NCI-H510A (cell line): ENCODE measurements at regions not wholly inside any gene's neighbourhood (a gene's known extent, or its start where the extent isn't known, plus 50 kb on each side); places are given as distances from the start of the nearest gene placed in this dataset.

ENCODE experiments used
- DNase-seq: peaks from one replicate; lab custom pipeline; 2025; lab: John Stamatoyannopoulos, UW

DNA sequence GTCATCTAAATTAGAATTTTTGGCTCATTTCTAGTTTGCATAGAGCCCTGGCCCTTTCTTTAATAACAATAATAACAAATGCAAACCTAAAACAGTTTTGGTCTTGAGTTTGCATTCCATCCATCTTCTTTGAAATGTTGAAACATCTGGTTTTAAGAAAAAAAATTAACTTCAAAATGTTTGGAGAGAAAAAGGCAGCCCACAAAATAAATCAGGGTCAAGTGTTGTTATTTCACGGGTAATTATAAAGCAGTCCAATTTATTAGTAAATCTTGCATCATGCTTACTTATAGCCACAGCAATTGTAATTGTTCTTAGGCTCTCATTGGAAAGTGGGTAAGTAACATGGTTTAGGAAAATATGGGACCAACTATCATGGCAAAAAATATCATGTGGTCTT, 247.0 kb upstream of the MEF2C start:
- no peak for DNase-seq

GRCh38 chr5:89128906-89129625, 246.1 kb upstream of the MEF2C start:
- no peak for DNase-seq

DNA sequence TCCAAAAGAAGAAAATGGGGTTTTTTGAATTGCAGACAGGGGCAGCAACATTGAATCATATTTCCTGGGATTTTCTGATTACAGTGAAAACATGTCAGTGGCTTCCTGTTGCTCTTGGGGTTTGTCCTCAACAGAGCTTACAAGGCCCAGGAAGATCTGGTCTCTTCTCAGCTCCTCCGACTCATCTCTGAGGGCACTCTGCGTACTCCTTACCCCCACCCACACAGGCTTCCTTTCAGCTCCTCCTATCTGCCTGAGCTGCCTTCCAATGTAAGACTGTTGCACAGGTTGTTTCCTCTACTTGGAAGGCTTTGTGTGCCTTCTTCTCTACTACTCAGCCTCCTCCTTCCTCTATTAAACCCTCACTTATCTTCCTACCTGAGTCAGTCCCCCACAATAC, 245.1 kb upstream of the MEF2C start:
- DNase-seq = no peak

- DNase-seq = no peak
Observed at GRCh38 chr5:89127191-89127590, 244.2 kb upstream of the MEF2C start.

GRCh38 chr5:89125372-89125771, 242.4 kb upstream of the MEF2C start:
- DNase-seq = no peak

DNA sequence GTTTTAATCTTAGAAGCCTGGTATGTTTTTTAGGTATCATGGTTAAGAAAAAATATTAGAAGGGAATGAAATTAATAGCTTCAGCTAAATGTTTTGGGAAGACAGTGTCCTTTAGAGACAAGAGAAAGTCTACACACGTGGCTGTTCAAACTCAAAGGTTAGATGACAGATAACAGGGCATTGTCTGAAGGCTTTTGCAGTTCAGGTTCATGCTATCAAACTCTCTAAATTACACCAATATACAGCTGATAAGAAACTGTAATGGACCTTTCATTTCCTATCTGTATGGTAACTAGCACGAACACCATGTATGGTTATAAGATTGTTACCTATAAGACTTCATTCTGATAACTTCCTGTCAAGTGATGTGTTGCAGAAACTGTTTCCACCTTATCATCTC, 240.6 kb upstream of the MEF2C start:
- DNase-seq = no peak

- no peak for DNase-seq
Observed at GRCh38 chr5:89120719-89121118, 237.7 kb upstream of the MEF2C start.

GRCh38 chr5:89117124-89117644, 234.2 kb upstream of the MEF2C start:
- no peak for DNase-seq

DNA sequence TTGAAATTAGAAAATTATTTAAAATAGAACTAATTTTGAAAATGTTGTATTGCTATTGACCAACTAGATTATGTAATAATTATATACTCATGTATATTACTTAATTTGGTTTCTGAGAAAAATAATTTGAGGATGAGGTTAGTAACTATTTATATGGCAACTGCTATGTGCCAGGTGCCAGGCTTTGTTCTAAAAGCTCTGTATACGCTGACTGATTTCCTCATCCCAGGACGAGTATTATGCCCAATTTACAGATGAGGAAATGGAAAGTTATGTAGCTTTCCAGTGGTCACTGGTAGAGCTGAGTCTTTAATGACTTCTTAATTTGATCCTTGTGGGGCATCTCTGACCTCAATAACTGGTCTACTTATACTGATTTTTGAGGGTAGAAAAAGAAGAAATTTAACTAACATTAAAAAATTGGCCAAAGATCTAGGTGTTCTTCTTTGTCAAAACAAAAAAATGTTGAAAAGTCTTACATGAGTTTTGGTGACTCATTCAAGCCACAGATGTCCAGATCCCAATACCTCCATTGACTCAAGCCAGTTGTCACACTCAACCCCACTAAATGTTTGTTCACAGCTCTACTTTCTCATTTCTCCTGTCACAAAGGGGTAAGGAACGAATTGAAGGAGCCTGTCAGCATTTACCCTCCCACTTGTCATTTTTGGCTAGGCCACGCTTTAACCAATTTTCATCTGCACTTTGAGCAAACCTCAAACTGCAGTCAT, 228.1 kb upstream of the MEF2C start:
- DNase-seq = no peak

GRCh38 chr5:89106480-89106879, 223.5 kb upstream of the MEF2C start:
- no peak for DNase-seq

- DNase-seq = no peak
Observed at GRCh38 chr5:89105836-89106235, 222.9 kb upstream of the MEF2C start.

GRCh38 chr5:89105171-89105695, 222.2 kb upstream of the MEF2C start:
- no peak for DNase-seq

DNA sequence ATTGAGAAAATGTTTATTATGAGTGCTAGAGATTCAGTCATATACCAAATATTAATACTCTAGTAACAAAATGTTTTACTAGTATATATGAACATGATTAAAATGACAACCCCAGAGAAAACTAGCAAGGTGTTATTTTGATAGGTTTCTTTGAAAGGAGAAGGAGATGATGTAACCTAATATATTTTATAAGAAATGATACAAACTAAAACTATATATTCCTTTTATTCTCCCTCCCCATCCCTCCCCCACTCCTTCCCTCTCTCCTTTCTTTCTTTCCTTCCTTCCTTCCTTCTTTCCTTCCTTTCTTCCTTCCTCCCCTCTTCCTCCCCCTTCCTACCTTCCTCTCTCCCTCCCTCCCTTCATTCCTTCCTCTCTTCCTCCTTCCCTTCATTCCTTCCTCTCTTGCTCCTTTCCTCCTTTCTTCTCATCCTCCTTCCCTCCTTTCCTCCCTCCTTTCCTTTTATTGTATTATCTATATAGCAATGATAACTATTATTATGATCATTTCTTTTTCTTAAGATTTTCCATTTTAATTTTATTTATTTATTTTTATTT, 215.3 kb upstream of the MEF2C start:
- DNase-seq = no peak

DNA sequence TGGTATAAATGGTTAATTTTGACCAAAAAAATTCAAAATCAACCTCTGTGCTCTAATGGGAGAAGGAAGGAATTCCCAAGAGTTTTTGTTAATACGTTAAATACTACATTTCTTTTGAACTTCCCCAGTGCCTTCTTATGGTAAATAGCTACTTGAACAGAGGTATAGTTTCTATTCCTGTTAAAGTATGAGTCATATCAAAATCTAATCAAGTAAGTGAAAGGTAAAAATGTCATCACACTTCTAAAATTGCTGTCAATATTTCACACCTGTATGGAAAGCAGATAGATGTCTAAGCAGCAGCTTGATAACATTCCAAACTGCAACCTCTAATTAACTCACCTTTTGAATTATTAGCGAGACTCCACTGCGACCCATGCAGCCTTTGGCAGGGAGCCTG, 214.1 kb upstream of the MEF2C start:
- no peak for DNase-seq

DNA sequence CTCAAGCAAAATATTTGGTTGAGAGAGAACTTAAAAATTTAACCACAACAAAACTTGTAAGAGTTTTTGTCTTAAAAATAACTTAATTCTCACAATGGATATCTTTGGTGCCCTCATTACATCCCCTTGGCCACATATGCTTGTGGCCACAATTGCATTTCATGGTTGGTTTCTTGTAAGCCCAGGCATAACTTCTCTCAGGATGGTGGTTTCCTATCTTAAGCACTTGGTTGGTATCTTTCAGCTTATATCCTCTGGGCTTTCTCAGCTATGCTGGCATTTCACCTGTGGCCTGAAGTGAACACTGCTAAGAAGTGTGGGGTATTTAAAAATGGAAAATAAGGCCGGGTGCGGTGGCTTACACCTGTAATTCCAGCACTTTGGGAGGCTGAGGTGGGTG, 212.4 kb upstream of the MEF2C start:
- no peak for DNase-seq

DNA sequence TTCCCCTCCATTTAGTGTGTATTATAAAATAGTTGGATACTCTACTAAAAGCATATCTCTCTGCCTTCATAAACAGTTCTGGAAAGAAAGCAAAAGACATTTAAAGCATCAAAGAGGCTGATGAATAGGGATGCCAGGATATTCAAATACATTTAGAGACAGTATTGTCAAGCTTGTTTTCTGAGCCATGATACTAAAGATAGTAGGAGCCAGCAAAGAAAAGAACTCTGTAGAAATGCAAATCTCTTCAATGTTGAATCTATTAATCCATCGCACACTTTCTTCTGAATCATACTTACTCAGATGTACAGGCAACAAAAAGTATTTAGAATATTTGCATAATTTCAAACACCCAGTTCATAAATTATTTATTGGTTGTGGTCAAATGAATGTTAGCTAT, 207.1 kb upstream of the MEF2C start:
- no peak for DNase-seq

GRCh38 chr5:89087551-89088318, 204.8 kb upstream of the MEF2C start:
- DNase-seq = no peak

- DNase-seq = no peak
Observed at GRCh38 chr5:89087128-89087527, 204.1 kb upstream of the MEF2C start.

DNA sequence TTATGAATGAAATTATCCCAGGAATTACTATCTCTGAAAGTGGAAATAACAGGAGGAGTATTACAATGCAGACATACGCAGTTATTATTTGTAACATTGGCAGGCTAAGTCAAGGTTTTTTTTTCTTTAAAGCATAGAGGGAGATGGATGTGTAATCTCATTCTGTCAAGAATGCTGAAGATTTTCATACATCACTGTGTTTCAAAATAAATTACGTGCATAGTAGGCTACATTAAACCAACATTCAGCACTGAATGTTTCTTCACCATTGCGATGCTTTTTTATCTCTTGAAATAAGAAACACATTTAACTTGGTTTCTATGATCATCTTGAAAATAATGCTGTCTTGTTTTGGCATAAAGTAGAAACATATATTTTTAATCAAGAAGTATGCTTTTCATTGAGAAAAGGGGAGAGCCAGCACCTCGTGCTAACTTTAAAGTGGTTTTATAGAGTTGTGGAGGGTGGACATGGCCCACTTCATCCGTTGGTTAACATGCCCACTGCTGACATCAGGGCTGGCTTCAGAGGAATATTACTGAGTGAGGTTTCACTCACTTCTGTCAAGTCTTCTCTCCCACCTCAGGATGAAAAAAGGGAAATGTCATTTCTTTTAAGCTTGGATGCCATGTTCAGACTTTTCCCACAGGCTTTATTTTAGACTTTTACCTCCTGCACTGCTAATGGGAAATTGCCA, 203.6 kb upstream of the MEF2C start:
- DNase-seq = no peak

DNA sequence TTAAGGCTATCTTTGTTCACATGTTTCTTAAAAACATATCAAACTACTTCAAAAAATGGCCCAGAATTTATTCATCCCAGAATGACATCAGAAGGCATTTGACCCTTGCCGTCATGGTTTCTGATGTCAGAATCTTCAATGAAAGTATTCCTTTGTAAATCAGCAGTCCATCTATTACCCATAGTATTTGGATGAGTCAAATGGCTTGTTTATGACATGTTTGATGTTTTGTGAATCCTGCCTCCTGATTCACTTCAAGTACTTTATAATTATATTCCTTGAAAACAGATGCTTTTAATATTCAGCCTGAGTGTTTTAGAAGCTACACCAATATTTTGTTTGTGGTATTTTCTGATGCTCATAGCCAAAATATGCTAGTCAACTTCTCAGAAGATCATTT, 200.8 kb upstream of the MEF2C start:
- no peak for DNase-seq

- no peak for DNase-seq
Observed at GRCh38 chr5:89081360-89081759, 198.4 kb upstream of the MEF2C start.
